ENCODE measurements at regions not wholly inside any gene's neighbourhood (a gene's known extent, or its start where the extent isn't known, plus 50 kb on each side); places are given as distances from the start of the nearest gene placed in this dataset.
A peak's percentile ranks its signal among the peaks of the same experiment; 100 is the strongest.

GRCh38 chr2:203813684-203814083 is 53.9 kb upstream of the CTLA4 start:
- H3K4me1 ChIP-seq (ENCODE audit: insufficient read depth, low read length, severe bottlenecking): no peaks in the 10 kb centered on the region
- no peaks in the 10 kb centered on the region for H3K27me3 ChIP-seq (ENCODE audit: insufficient read depth, low read length)
- TF ChIP-seq EZH2 (IDR thresholded peaks at IDR 0.05; ENCODE audit: borderline replicate concordance, low read length): no peak
- no peak for TF ChIP-seq CTCF (IDR thresholded peaks at IDR 0.05; ENCODE audit: low read length)
- H4K20me1 ChIP-seq (ENCODE audit: insufficient read depth, low read length): no peaks in the 10 kb centered on the region
- H3K9ac ChIP-seq (ENCODE audit: low read length): no peak overlapping the region
- no peaks in the 10 kb centered on the region for H3K9me2 ChIP-seq (ENCODE audit: low read depth, low read length)
- H3K4me2 ChIP-seq (ENCODE audit: low read length): no peak overlapping the region
- no peak overlapping the region for H2AFZ ChIP-seq (ENCODE audit: low read length)
- no peak overlapping the region for H3K4me3 ChIP-seq (ENCODE audit: low read depth, low read length, poor library complexity, severe bottlenecking)
- no peaks in the 10 kb centered on the region for H3K9me3 ChIP-seq (ENCODE audit: low read length)
- no peaks in the 10 kb centered on the region for H3F3A ChIP-seq (ENCODE audit: insufficient read depth, low read length)
- H3K36me3 ChIP-seq (ENCODE audit: insufficient read depth, low read length): no peaks in the 10 kb centered on the region
- H3K79me2 ChIP-seq (ENCODE audit: insufficient read depth, low read length): no peaks in the 10 kb centered on the region
- H3K27ac ChIP-seq (ENCODE audit: low read depth, low read length, poor library complexity, severe bottlenecking): no peak overlapping the region

- Histone ChIP-seq H3K9me2 (ENCODE audit: low read depth, low read length) (no peaks in the 10 kb centered on the region), H3K9ac (ENCODE audit: low read length) (no peak overlapping the region), H3K4me1 (ENCODE audit: insufficient read depth, low read length, severe bottlenecking) (no peaks in the 10 kb centered on the region), H3K4me3 (ENCODE audit: low read depth, low read length, poor library complexity, severe bottlenecking) (no peak overlapping the region), H3F3A (ENCODE audit: insufficient read depth, low read length) (no peaks in the 10 kb centered on the region), H4K20me1 (ENCODE audit: insufficient read depth, low read length) (no peaks in the 10 kb centered on the region), H3K79me2 (ENCODE audit: insufficient read depth, low read length) (no peaks in the 10 kb centered on the region), H3K27ac (ENCODE audit: low read depth, low read length, poor library complexity, severe bottlenecking) (no peak overlapping the region), H2AFZ (ENCODE audit: low read length) (no peak overlapping the region), H3K36me3 (ENCODE audit: insufficient read depth, low read length) (no peaks in the 10 kb centered on the region), H3K4me2 (ENCODE audit: low read length) (no peak overlapping the region), H3K27me3 (ENCODE audit: insufficient read depth, low read length) (no peaks in the 10 kb centered on the region; the same call in 1 of the 2 replicates), H3K9me3 (ENCODE audit: low read length) (no peaks in the 10 kb centered on the region)
- TF ChIP-seq EZH2 (IDR thresholded peaks at IDR 0.05; ENCODE audit: borderline replicate concordance, low read length) (no peak), CTCF (IDR thresholded peaks at IDR 0.05; ENCODE audit: low read length) (peak; percentile 62)
Observed at GRCh38 chr2:203814661-203815540, 52.7 kb upstream of the CTLA4 start.

- Histone ChIP-seq H3K4me2 (ENCODE audit: low read length) (no peak overlapping the region), H3K36me3 (ENCODE audit: insufficient read depth, low read length) (no peaks in the 10 kb centered on the region), H3K4me1 (ENCODE audit: insufficient read depth, low read length, severe bottlenecking) (no peaks in the 10 kb centered on the region), H3K27me3 (ENCODE audit: insufficient read depth, low read length) (no peaks in the 10 kb centered on the region; the same call in 1 of the 2 replicates), H3K79me2 (ENCODE audit: insufficient read depth, low read length) (no peaks in the 10 kb centered on the region), H3K9me2 (ENCODE audit: low read depth, low read length) (no peaks in the 10 kb centered on the region), H4K20me1 (ENCODE audit: insufficient read depth, low read length) (no peaks in the 10 kb centered on the region), H3K9me3 (ENCODE audit: low read length) (no peaks in the 10 kb centered on the region), H2AFZ (ENCODE audit: low read length) (no peak overlapping the region), H3K4me3 (ENCODE audit: low read depth, low read length, poor library complexity, severe bottlenecking) (no peak overlapping the region), H3K9ac (ENCODE audit: low read length) (no peak overlapping the region), H3K27ac (ENCODE audit: low read depth, low read length, poor library complexity, severe bottlenecking) (no peak overlapping the region), H3F3A (ENCODE audit: insufficient read depth, low read length) (no peaks in the 10 kb centered on the region)
- no peak for TF ChIP-seq EZH2 (IDR thresholded peaks at IDR 0.05; ENCODE audit: borderline replicate concordance, low read length)
- TF ChIP-seq CTCF (IDR thresholded peaks at IDR 0.05; ENCODE audit: low read length): no peak
Observed at GRCh38 chr2:203815541-203815898, 52.1 kb upstream of the CTLA4 start.

Data from OCI-LY1 (cell line).